GM21390 (cell line): ENCODE measurements at regions not wholly inside any gene's neighbourhood (a gene's known extent, or its start where the extent isn't known, plus 50 kb on each side); places are given as distances from the start of the nearest gene placed in this dataset.
"Not testable (repeated sequence)": the region's sequence is repeated elsewhere in the genome, so short reads cannot be mapped to it uniquely, and the experiment has no call there.

Experiments
- ATAC-seq: cut with Tn5 transposase; IDR thresholded peaks from one replicate; pipeline ENCODE4 v1.9.1; 2021; ENCODE audit not compliant: unreplicated experiment

- ATAC-seq, result no peak
Measured at GRCh38 chr4:85018983-85019382, 52.5 kb upstream of the WDFY3 start.

- no peak for ATAC-seq
Measured at GRCh38 chr4:85019411-85019810, 52.9 kb upstream of the WDFY3 start.

- no peak for ATAC-seq
Measured at GRCh38 chr4:85024671-85025070, 58.2 kb upstream of the WDFY3 start.

GRCh38 chr4:85028910-85029309 lies 62.4 kb upstream of the WDFY3 start:
- ATAC-seq, result no peak

- ATAC-seq, result no peak
Measured at GRCh38 chr4:85029453-85029852, 63.0 kb upstream of the WDFY3 start.

GRCh38 chr4:85030156-85030555 lies 63.7 kb upstream of the WDFY3 start:
- ATAC-seq, result no peak

GRCh38 chr4:85033838-85034237 lies 67.3 kb upstream of the WDFY3 start:
- not testable (repeated sequence) for ATAC-seq

- no peak for ATAC-seq
Measured at GRCh38 chr4:85039526-85039925, 73.0 kb upstream of the WDFY3 start.

- ATAC-seq, result not testable (repeated sequence)
Measured at GRCh38 chr4:85043812-85044496, 77.5 kb upstream of the WDFY3 start.

- no peak for ATAC-seq
Measured at GRCh38 chr4:85050736-85051135, 84.2 kb upstream of the WDFY3 start.

GRCh38 chr4:85051526-85051925 lies 85.0 kb upstream of the WDFY3 start:
- no peak for ATAC-seq

GRCh38 chr4:85054925-85055324 lies 88.4 kb upstream of the WDFY3 start:
- ATAC-seq, result not testable (repeated sequence)

GRCh38 chr4:85058551-85058950 lies 92.1 kb upstream of the WDFY3 start:
- no peak for ATAC-seq

GRCh38 chr4:85061974-85062373 lies 95.5 kb upstream of the WDFY3 start:
- no peak for ATAC-seq

- ATAC-seq, result no peak
Measured at GRCh38 chr4:85062466-85062865, 96.0 kb upstream of the WDFY3 start.

GRCh38 chr4:85067342-85067741 lies 100.9 kb upstream of the WDFY3 start:
- no peak for ATAC-seq

- ATAC-seq, result no peak
Measured at GRCh38 chr4:85078016-85078415, 111.5 kb upstream of the WDFY3 start.

- ATAC-seq, result no peak
Measured at GRCh38 chr4:85081196-85081595, 114.7 kb upstream of the WDFY3 start.

GRCh38 chr4:85084371-85085094 lies 118.0 kb upstream of the WDFY3 start:
- ATAC-seq, result peak; percentile 82

GRCh38 chr4:85086721-85087120 lies 120.2 kb upstream of the WDFY3 start:
- ATAC-seq, result no peak

GRCh38 chr4:85092536-85092935 lies 126.0 kb upstream of the WDFY3 start:
- no peak for ATAC-seq

GRCh38 chr4:85092943-85093342 lies 126.5 kb upstream of the WDFY3 start:
- ATAC-seq, result no peak

GRCh38 chr4:85094735-85095134 lies 128.2 kb upstream of the WDFY3 start:
- no peak for ATAC-seq
